ENCODE measurements at regions not wholly inside any gene's neighbourhood (a gene's known extent, or its start where the extent isn't known, plus 50 kb on each side); places are given as distances from the start of the nearest gene placed in this dataset.

DNA sequence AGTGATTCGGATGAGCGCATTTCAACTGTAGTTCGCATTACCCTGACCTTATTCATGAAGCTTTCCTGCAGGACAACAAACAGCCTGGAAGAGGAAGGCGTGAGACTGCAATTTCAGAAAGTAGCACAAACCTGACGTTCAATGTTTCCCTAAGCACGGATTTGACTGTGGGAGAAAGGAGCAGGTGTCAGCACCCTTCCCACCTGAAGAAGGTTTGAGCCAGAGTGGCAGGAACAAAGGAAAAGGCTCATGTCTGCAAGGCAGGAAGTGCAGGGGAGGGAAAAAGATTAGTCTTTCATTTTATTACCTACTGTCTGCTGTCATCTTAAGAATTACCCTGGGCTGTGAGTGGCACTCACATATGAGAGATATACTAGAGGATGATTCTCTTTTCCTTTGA lies 114.0 kb downstream of the MED10 start:
- TF ChIP-seq CTCF (IDR thresholded peaks at IDR 0.05) (no peak), POLR2A (IDR thresholded peaks at IDR 0.05) (no peak)
